ENCODE measurements at regions not wholly inside any gene's neighbourhood (a gene's known extent, or its start where the extent isn't known, plus 50 kb on each side); places are given as distances from the start of the nearest gene placed in this dataset.
"Not testable (repeated sequence)": the region's sequence is repeated elsewhere in the genome, so short reads cannot be mapped to it uniquely, and the experiment has no call there.

- Histone ChIP-seq H3K27ac (no peak overlapping the region), H3K36me3 (no peaks in the 10 kb centered on the region), H3K4me3 (no peak overlapping the region), H3K9me3 (no peaks in the 10 kb centered on the region), H3K4me1 (no peaks in the 10 kb centered on the region), H3K27me3 (no peaks in the 10 kb centered on the region)
- no peak for TF ChIP-seq CTCF (IDR thresholded peaks at IDR 0.05)
- no peak for TF ChIP-seq POLR2A (IDR thresholded peaks at IDR 0.05)
- TF ChIP-seq EP300 (IDR thresholded peaks at IDR 0.05) = no peak
- no peak for TF ChIP-seq POLR2AphosphoS5 (IDR thresholded peaks at IDR 0.05)
- intact Hi-C loops (cut with DNase I; ENCODE audit: low total_unique reads) = no loop called here
- DNase-seq = peak in 1 of 2 donors; percentile 6
- WGBS, 5 donors = 54 to 65% (median 62%) methylated on average over 5 of the region's 5 CpGs
Observed at GRCh38 chr7:82665966-82666507, 222.5 kb upstream of the CACNA2D1 start.

- DNase-seq = no peak
- intact Hi-C loops (cut with DNase I; ENCODE audit: low total_unique reads) = no loop called here
- WGBS, 5 donors = 89 to 96% (median 92%) methylated on average over 1 of the region's 1 CpG
- H3K4me1 ChIP-seq = no peaks in the 10 kb centered on the region
- H3K36me3 ChIP-seq = no peaks in the 10 kb centered on the region
- no peak overlapping the region for H3K27ac ChIP-seq
- no peak overlapping the region for H3K4me3 ChIP-seq
- H3K27me3 ChIP-seq = no peaks in the 10 kb centered on the region
- TF ChIP-seq POLR2A (IDR thresholded peaks at IDR 0.05) = no peak
- no peak for TF ChIP-seq EP300 (IDR thresholded peaks at IDR 0.05)
- TF ChIP-seq POLR2AphosphoS5 (IDR thresholded peaks at IDR 0.05) = no peak
- TF ChIP-seq CTCF (IDR thresholded peaks at IDR 0.05) = no peak
- peaks cover 0 to 16% (median 6%) of the 10 kb centered on the region in 4 donors for H3K9me3 ChIP-seq
Observed at GRCh38 chr7:82655965-82656364, 212.4 kb upstream of the CACNA2D1 start.

- H3K4me3 ChIP-seq; H3K4me1 ChIP-seq; DNase-seq; H3K27ac ChIP-seq; H3K27me3 ChIP-seq; intact Hi-C loops (cut with DNase I; ENCODE audit: low total_unique reads); H3K36me3 ChIP-seq: not testable (repeated sequence)
- peaks cover 0 to 21% (median 14%) of the 10 kb centered on the region in 4 donors for H3K9me3 ChIP-seq
- WGBS, 5 donors = 83 to 95% (median 86%) methylated on average over 8 to 10 of the region's 10 CpGs
Observed at GRCh38 chr7:82650095-82650494, 206.5 kb upstream of the CACNA2D1 start.

- no peaks in the 10 kb centered on the region for H3K36me3 ChIP-seq
- H3K27me3 ChIP-seq = no peaks in the 10 kb centered on the region
- intact Hi-C loops (cut with DNase I; ENCODE audit: low total_unique reads) = no loop called here
- H3K4me1 ChIP-seq = no peaks in the 10 kb centered on the region
- WGBS, 5 donors = 29 to 68% (median 43%) methylated on average over 1 of the region's 1 CpG
- no peak for DNase-seq
- no peak overlapping the region for H3K27ac ChIP-seq
- TF ChIP-seq POLR2A (IDR thresholded peaks at IDR 0.05) = no peak
- no peak for TF ChIP-seq CTCF (IDR thresholded peaks at IDR 0.05)
- TF ChIP-seq POLR2AphosphoS5 (IDR thresholded peaks at IDR 0.05) = no peak
- TF ChIP-seq EP300 (IDR thresholded peaks at IDR 0.05) = no peak
- H3K9me3 ChIP-seq = no peaks in the 10 kb centered on the region
- H3K4me3 ChIP-seq = no peak overlapping the region
Observed at GRCh38 chr7:82633592-82633991, 190.0 kb upstream of the CACNA2D1 start.

GRCh38 chr7:82631998-82632397 lies 188.4 kb upstream of the CACNA2D1 start:
- no peaks in the 10 kb centered on the region for H3K27me3 ChIP-seq
- no peaks in the 10 kb centered on the region for H3K9me3 ChIP-seq
- H3K4me1 ChIP-seq = no peaks in the 10 kb centered on the region
- TF ChIP-seq POLR2AphosphoS5 (IDR thresholded peaks at IDR 0.05) = no peak
- TF ChIP-seq CTCF (IDR thresholded peaks at IDR 0.05) = no peak
- TF ChIP-seq EP300 (IDR thresholded peaks at IDR 0.05) = no peak
- TF ChIP-seq POLR2A (IDR thresholded peaks at IDR 0.05) = no peak
- H3K36me3 ChIP-seq = no peaks in the 10 kb centered on the region
- intact Hi-C loops (cut with DNase I; ENCODE audit: low total_unique reads) = no loop called here
- H3K4me3 ChIP-seq = no peak overlapping the region
- no peak overlapping the region for H3K27ac ChIP-seq
- no peak for DNase-seq
- 44 to 51% (median 49%) methylated on average over 3 of the region's 3 CpGs for WGBS, 5 donors

Data from stomach (tissue), 8 donors.